ENCODE measurements at regions not wholly inside any gene's neighbourhood (a gene's known extent, or its start where the extent isn't known, plus 50 kb on each side); places are given as distances from the start of the nearest gene placed in this dataset.

DNA sequence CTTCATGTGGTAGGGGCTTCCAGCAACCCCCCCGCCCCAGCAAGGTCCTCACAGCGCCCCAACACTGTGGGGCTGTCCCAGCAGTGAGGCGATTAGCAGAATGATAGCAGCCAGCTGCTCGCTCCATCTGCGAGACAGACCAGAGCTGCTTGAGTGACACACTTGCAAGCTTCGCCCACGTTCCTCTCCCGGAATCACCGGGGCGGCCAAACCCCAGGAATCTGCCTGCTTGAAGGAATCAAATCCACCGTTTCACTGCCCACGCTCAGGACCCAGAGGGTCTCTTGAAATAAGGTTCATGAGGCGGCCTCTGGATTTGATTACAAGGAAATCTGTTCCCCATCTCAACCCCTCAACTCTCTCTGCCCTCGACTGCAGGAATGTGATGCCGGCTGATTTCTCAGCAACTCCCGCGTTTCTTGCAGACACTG, 356.0 kb downstream of the C16orf95 start:
- H3K4me1 Mint-ChIP-seq, result peaks cover 6% of the 10 kb centered on the region
- H3K27ac Mint-ChIP-seq, result no peak overlapping the region
- no peak overlapping the region for H3K4me3 Mint-ChIP-seq
- no peaks in the 10 kb centered on the region for H3K36me3 Mint-ChIP-seq
- DNase-seq (ENCODE audit: low spot score in 2 of 2) (no peak), ATAC-seq (no peak)
- H3K9me3 Mint-ChIP-seq, result no peaks in the 10 kb centered on the region

DNA sequence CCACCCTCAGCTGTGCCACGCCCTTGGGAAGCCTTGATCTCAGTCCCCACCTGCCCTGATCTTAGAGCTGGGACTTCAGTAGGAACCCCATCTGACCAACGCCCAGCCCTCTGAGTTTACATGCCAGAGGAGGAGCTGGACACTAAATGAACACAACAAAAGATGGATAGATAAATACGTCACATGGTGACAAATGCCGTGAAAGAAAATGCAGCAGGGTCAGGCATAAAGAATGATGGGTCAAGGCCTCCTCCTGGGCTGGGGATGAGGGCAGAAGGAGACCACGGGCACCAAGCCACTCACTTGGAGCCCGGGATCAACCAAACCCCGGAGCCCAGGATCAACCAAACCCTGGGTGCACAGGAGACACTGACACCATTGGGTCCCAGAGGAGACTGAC, 354.9 kb downstream of the C16orf95 start:
- ATAC-seq (no peak), DNase-seq (ENCODE audit: low spot score in 2 of 2) (no peak)
- H3K9me3 Mint-ChIP-seq, result no peaks in the 10 kb centered on the region
- no peak overlapping the region for H3K27ac Mint-ChIP-seq
- H3K4me3 Mint-ChIP-seq, result no peak overlapping the region
- H3K4me1 Mint-ChIP-seq, result no peaks in the 10 kb centered on the region
- no peaks in the 10 kb centered on the region for H3K36me3 Mint-ChIP-seq

GRCh38 chr16:86962913-86963312, 354.3 kb downstream of the C16orf95 start:
- no peak for DNase-seq (ENCODE audit: low spot score in 2 of 2)
- no peak for ATAC-seq
- no peaks in the 10 kb centered on the region for H3K9me3 Mint-ChIP-seq
- H3K4me1 Mint-ChIP-seq, result no peaks in the 10 kb centered on the region
- no peak overlapping the region for H3K4me3 Mint-ChIP-seq
- H3K36me3 Mint-ChIP-seq, result no peaks in the 10 kb centered on the region
- no peak overlapping the region for H3K27ac Mint-ChIP-seq

GRCh38 chr16:86963600-86964575, 353.3 kb downstream of the C16orf95 start:
- H3K9me3 Mint-ChIP-seq, result no peaks in the 10 kb centered on the region
- H3K27ac Mint-ChIP-seq, result no peak overlapping the region
- no peaks in the 10 kb centered on the region for H3K36me3 Mint-ChIP-seq
- no peaks in the 10 kb centered on the region for H3K4me1 Mint-ChIP-seq
- no peak overlapping the region for H3K4me3 Mint-ChIP-seq
- no peak for DNase-seq (ENCODE audit: low spot score in 2 of 2)
- no peak for ATAC-seq

- DNase-seq (ENCODE audit: low spot score in 2 of 2) (no peak), ATAC-seq (no peak)
- no peak overlapping the region for H3K4me3 Mint-ChIP-seq
- no peaks in the 10 kb centered on the region for H3K36me3 Mint-ChIP-seq
- H3K4me1 Mint-ChIP-seq, result no peaks in the 10 kb centered on the region
- no peaks in the 10 kb centered on the region for H3K9me3 Mint-ChIP-seq
- H3K27ac Mint-ChIP-seq, result no peak overlapping the region
These were observed 352.4 kb downstream of the C16orf95 start for GRCh38 chr16:86964796-86965241.

GRCh38 chr16:86965331-86965730, 351.9 kb downstream of the C16orf95 start:
- ATAC-seq, result no peak
- DNase-seq (ENCODE audit: low spot score in 2 of 2), result no peak
- Mint-ChIP-seq H3K9me3 (no peaks in the 10 kb centered on the region), H3K36me3 (no peaks in the 10 kb centered on the region), H3K4me3 (no peak overlapping the region), H3K4me1 (no peaks in the 10 kb centered on the region), H3K27ac (no peak overlapping the region)

DNA sequence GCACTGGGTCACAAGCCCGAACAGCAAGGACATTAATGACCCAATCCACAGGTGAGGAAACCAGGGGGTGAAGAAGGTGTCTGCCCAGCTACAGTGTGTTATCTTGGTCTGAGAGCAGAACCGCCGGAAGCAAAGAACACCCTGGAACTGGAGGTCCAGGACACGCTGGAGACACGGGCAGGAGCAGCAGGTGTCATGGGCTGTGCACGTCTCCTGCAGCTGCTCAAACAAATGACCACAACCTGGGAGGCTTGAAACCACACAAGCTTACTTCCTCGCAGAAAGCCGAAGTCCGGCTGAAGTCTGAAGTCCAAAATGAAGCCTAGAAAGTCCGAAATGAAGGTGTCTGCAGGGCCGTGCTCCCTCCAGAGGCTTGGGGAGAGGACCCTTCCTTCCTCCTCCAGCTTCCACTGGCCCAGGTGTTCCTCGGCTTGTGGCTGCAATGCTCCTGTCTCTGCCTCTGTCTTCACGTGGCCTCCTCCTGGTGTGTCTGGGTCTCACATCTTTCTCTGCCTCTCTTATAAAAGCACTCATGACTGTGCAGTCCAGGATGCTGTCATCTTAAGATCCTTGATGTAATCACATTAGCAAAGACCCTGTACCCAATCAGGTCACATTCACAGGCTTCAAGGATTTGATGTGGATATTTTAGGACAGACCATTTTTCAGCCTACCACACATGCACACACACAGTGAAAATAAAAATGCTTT, 351.2 kb downstream of the C16orf95 start:
- H3K36me3 Mint-ChIP-seq, result no peaks in the 10 kb centered on the region
- no peaks in the 10 kb centered on the region for H3K9me3 Mint-ChIP-seq
- ATAC-seq, result no peak

GRCh38 chr16:86966777-86967176, 350.4 kb downstream of the C16orf95 start:
- Mint-ChIP-seq H3K4me3 (no peak overlapping the region), H3K36me3 (no peaks in the 10 kb centered on the region), H3K4me1 (no peaks in the 10 kb centered on the region)

More for the DNA sequence above, 351.2 kb downstream of the C16orf95 start:
- Mint-ChIP-seq H3K27ac (peak overlapping the region; percentile 40), H3K4me3 (no peak overlapping the region), H3K4me1 (no peaks in the 10 kb centered on the region)
- no peak for DNase-seq (ENCODE audit: low spot score in 2 of 2)

DNA sequence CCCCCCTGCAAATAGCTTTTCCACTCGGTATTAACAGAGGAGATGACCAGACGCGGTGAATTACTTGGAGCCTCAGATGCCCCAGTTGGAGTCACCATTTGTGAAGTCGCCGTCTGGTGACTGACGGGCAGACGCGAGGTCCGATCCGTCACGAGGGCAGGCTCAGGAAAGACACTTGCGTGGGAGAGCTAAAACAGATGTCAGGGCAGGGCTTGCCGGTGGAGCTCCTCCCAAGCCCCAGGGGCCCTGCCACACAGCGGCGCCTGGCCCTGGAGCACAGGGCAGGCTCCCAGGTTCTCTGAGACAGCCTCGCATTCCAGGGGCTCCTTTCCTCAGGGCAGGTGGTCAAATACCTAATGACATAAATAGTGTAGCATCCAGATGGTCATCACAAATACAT, 348.3 kb downstream of the C16orf95 start:
- Mint-ChIP-seq H3K27ac (no peak overlapping the region), H3K4me1 (no peaks in the 10 kb centered on the region), H3K9me3 (peaks cover 5% of the 10 kb centered on the region), H3K4me3 (no peak overlapping the region), H3K36me3 (no peaks in the 10 kb centered on the region)
- ATAC-seq (no peak), DNase-seq (ENCODE audit: low spot score in 2 of 2) (no peak)

More at GRCh38 chr16:86966777-86967176, 350.4 kb downstream of the C16orf95 start:
- ATAC-seq, result no peak
- no peak for DNase-seq (ENCODE audit: low spot score in 2 of 2)
- H3K27ac Mint-ChIP-seq, result no peak overlapping the region
- no peaks in the 10 kb centered on the region for H3K9me3 Mint-ChIP-seq

GRCh38 chr16:86969716-86970115, 347.5 kb downstream of the C16orf95 start:
- ATAC-seq (no peak), DNase-seq (ENCODE audit: low spot score in 2 of 2) (no peak)
- no peak overlapping the region for H3K4me3 Mint-ChIP-seq
- no peaks in the 10 kb centered on the region for H3K36me3 Mint-ChIP-seq
- no peak overlapping the region for H3K27ac Mint-ChIP-seq
- H3K4me1 Mint-ChIP-seq, result no peaks in the 10 kb centered on the region
- H3K9me3 Mint-ChIP-seq, result peaks cover 5% of the 10 kb centered on the region

DNA sequence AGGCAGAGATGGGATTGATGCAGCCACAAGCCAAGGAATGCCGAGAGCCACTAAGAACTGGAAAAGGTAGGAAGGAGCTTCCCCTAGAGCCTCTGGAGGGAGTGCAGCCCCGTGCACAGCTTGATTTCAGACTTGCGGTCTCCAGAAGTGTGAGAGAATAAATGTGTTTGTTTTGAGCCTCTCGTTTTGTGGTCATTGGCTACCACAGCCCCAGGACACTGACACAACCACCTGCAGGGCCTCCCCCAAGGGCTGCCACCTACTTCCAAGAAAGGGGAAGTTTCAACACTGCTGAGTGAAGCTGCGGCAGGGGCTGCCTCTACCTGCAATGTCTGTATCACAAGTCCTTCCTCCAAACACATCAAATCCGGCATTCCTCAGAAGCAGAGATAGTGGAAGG, 346.9 kb downstream of the C16orf95 start:
- DNase-seq (ENCODE audit: low spot score in 2 of 2) (no peak), ATAC-seq (no peak)
- Mint-ChIP-seq H3K36me3 (no peaks in the 10 kb centered on the region), H3K4me3 (no peak overlapping the region), H3K9me3 (peaks cover 5% of the 10 kb centered on the region), H3K27ac (no peak overlapping the region), H3K4me1 (no peaks in the 10 kb centered on the region)

GRCh38 chr16:86970726-86971125, 346.5 kb downstream of the C16orf95 start:
- H3K36me3 Mint-ChIP-seq, result no peaks in the 10 kb centered on the region
- no peak overlapping the region for H3K4me3 Mint-ChIP-seq
- DNase-seq (ENCODE audit: low spot score in 2 of 2) (no peak), ATAC-seq (no peak)
- no peaks in the 10 kb centered on the region for H3K4me1 Mint-ChIP-seq
- no peak overlapping the region for H3K27ac Mint-ChIP-seq
- peaks cover 5% of the 10 kb centered on the region for H3K9me3 Mint-ChIP-seq

DNA sequence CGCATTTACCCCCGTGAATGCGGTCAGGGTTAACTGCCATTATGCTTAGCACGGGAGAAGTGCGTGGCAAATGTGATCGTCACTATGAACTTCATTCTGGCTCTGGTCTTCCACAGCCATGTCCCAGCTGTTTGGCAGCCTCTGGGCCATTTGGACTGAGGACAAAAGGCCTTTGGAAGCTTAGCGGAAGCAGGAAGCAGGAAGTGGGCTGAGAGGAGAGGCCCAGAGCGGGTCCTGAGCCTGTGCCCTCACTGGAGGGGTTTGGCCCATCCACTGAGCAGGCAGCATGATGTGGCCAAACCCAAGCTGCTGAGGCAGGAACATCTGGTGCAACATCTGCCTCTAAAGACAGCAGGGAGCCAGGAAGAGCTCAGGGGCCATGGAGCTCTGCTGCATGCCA, 345.9 kb downstream of the C16orf95 start:
- H3K36me3 Mint-ChIP-seq, result no peaks in the 10 kb centered on the region
- H3K4me1 Mint-ChIP-seq, result no peaks in the 10 kb centered on the region
- peaks cover 5% of the 10 kb centered on the region for H3K9me3 Mint-ChIP-seq
- ATAC-seq, result no peak
- DNase-seq (ENCODE audit: low spot score in 2 of 2), result no peak
- H3K4me3 Mint-ChIP-seq, result no peak overlapping the region
- no peak overlapping the region for H3K27ac Mint-ChIP-seq

DNA sequence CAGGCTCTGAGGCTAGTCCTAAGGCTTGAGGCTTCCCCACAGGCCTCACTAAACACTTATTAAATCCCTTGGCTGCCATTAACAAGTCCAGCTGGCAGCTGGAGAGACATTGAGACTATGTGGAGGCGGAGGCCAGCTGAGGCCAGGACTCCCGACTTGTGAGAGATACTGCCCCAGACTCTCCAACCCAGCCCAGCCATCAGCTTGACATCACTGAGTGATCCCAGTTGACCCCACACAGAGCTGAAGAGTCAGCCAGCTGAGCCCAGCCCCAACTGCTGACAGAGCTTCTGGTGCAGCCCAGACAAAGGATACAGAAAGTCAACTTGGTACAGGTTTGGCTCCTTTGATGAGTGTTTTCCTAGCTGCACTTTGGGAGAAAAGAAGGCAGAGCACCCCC, 343.1 kb downstream of the C16orf95 start:
- no peaks in the 10 kb centered on the region for H3K4me1 Mint-ChIP-seq
- H3K36me3 Mint-ChIP-seq, result no peaks in the 10 kb centered on the region
- H3K4me3 Mint-ChIP-seq, result no peak overlapping the region
- no peak for ATAC-seq
- peaks cover 5% of the 10 kb centered on the region for H3K9me3 Mint-ChIP-seq
- no peak for DNase-seq (ENCODE audit: low spot score in 2 of 2)
- no peak overlapping the region for H3K27ac Mint-ChIP-seq

DNA sequence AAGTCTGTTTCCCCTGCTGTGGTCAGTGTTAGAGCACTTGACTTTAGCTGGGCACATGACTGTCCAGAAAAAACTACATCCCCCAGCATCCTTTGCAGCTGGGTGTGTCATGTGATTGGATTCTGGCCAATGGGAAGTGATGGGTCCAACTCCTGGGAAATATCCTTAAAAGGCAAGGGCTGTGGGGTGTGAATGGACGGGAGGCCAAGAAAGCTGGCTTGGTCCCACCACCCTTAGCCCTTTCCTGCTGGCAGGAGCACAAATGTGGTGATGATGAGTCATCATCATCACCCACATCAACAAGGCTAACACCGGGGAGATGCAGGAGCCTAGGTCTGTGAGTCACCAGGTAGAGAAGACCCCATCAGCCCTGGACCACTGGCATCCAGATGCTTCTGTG, 341.7 kb downstream of the C16orf95 start:
- H3K4me3 Mint-ChIP-seq, result no peak overlapping the region
- no peaks in the 10 kb centered on the region for H3K4me1 Mint-ChIP-seq
- H3K36me3 Mint-ChIP-seq, result no peaks in the 10 kb centered on the region
- no peak overlapping the region for H3K27ac Mint-ChIP-seq
- peaks cover 5% of the 10 kb centered on the region for H3K9me3 Mint-ChIP-seq
- DNase-seq (ENCODE audit: low spot score in 2 of 2) (no peak), ATAC-seq (peak; percentile 42)

Measured in stimulated activated effector memory CD8-positive, alpha-beta T cell treated with anti-CD3 and anti-CD28 coated beads, Interleukin-12 subunit alpha, Interleukin-12 subunit beta, amount 100 ng/mL, for 72 hours (primary cell).